H1 (cell line): ENCODE measurements at regions not wholly inside any gene's neighbourhood (a gene's known extent, or its start where the extent isn't known, plus 50 kb on each side); places are given as distances from the start of the nearest gene placed in this dataset.

ENCODE experiments used
- BACH1 ChIP-seq: IDR thresholded peaks from 2 replicates; pipeline ENCODE4 v1.6.1; 2012; ENCODE audit warnings: low read length, improper control_type of control experiment
- CHD1 ChIP-seq: IDR thresholded peaks from 2 replicates; pipeline ENCODE4 v1.6.1; 2012; ENCODE audit warnings: low read depth, low read length, improper control_type of control experiment
- EGR1 ChIP-seq: IDR thresholded peaks from 2 replicates; pipeline ENCODE4 v1.6.1; 2011; ENCODE audit warnings: low read depth, low read length, borderline replicate concordance
- EP300 ChIP-seq, 2 experiments: IDR thresholded peaks; 1 replicate in 1 of 2; 2 replicates in 1 of 2; pipeline ENCODE4 v1.6.1; 2011 to 2012; ENCODE audit warnings: low read depth in 2 of 2, low read length in 2 of 2, mild to moderate bottlenecking in 2 of 2, borderline replicate concordance in 1 of 2, inconsistent platforms in 1 of 2, moderate library complexity in 1 of 2
- SIRT6 ChIP-seq: IDR thresholded peaks from one replicate; pipeline ENCODE4 v1.7.1; 2012; ENCODE audit warnings: low read length, inconsistent platforms
- SP4 ChIP-seq: IDR thresholded peaks from 2 replicates; pipeline ENCODE4 v1.6.1; 2012; ENCODE audit warnings: low read length, inconsistent platforms
- SRF ChIP-seq: IDR thresholded peaks from 2 replicates; pipeline ENCODE4 v1.6.1; 2011; ENCODE audit warnings: mild to moderate bottlenecking, low read depth, low read length, moderate library complexity

DNA sequence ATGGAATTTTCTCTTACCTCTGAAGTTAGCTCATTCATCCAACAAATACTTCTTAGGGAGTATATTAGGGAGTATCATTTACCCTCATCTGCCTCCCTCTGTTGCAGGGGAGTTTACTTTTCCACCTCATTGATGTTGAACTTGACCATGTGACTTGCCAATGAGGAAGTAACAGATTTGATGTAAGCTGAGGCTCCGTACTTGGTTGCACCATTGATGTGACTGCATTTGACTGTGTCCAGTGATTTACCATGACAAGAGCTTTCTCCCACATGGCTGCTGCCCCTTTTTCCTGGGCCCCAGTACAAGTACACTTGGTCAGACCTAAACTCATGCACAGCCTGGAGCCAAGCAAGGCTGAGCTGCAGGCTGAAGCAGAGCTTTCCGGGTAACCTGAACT lies 81.6 kb upstream of the HS3ST2 start (continued):
- no peak for TF ChIP-seq SIRT6
- no peak for TF ChIP-seq EGR1
- TF ChIP-seq BACH1, result no peak
- TF ChIP-seq EP300 (IDR thresholded peaks at IDR 0.05; ENCODE audit: borderline replicate concordance in 1 of 2, low read depth in 2 of 2, low read length in 2 of 2), result no peak
- no peak for TF ChIP-seq CHD1
- no peak for TF ChIP-seq SP4
- TF ChIP-seq SRF, result no peak
